ENCODE measurements at regions not wholly inside any gene's neighbourhood (a gene's known extent, or its start where the extent isn't known, plus 50 kb on each side); places are given as distances from the start of the nearest gene placed in this dataset.
"Not testable (repeated sequence)": the region's sequence is repeated elsewhere in the genome, so short reads cannot be mapped to it uniquely, and the experiment has no call there.

DNA sequence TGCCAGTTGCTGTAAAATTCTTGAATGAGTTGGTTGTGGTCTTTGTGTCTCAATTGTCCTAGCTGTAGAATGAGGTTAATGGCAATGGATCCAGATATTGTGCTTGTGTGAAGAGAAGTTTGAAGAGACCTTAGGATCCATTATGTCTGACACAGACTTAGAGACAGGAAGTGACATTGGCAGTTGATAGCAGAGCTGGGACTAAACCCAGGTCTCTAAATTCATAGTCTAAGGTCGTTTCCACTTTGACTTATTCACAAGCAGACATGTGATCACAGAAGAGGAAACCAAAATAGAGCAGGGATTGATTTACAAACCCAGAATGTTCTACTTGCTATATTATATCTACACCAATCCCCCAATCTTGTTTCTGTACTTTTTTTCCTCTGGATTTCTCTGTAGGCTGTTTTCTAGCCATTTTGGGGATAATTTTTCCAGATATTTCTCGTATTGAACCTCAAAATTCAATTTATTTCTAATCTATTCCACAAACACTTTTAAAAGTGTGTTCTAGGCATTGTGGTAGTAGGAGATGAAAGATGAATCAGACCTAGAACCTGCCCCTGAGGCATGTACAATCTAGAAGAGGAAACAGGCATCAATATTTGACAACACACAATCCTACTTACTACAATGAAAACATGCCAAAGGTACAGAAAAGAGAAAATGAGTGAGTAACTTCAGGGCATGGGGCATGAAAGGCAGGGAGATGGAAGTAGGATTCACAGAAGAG is 123.3 kb downstream of the NFKBIZ start (continued):
- TF ChIP-seq, protein P1, sequence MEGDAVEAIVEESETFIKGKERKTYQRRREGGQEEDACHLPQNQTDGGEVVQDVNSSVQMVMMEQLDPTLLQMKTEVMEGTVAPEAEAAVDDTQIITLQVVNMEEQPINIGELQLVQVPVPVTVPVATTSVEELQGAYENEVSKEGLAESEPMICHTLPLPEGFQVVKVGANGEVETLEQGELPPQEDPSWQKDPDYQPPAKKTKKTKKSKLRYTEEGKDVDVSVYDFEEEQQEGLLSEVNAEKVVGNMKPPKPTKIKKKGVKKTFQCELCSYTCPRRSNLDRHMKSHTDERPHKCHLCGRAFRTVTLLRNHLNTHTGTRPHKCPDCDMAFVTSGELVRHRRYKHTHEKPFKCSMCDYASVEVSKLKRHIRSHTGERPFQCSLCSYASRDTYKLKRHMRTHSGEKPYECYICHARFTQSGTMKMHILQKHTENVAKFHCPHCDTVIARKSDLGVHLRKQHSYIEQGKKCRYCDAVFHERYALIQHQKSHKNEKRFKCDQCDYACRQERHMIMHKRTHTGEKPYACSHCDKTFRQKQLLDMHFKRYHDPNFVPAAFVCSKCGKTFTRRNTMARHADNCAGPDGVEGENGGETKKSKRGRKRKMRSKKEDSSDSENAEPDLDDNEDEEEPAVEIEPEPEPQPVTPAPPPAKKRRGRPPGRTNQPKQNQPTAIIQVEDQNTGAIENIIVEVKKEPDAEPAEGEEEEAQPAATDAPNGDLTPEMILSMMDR (IDR thresholded peaks at IDR 0.05; ENCODE audit: low read depth, low read length, missing input control): no peak
- no peak for TF ChIP-seq TAF1 (conservative IDR thresholded peaks at IDR 0.05)
- TF ChIP-seq, protein P2, sequence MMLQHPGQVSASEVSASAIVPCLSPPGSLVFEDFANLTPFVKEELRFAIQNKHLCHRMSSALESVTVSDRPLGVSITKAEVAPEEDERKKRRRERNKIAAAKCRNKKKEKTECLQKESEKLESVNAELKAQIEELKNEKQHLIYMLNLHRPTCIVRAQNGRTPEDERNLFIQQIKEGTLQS (IDR thresholded peaks at IDR 0.05): no peak
- no peak for TF ChIP-seq FOXA2 (IDR thresholded peaks at IDR 0.05)

DNA sequence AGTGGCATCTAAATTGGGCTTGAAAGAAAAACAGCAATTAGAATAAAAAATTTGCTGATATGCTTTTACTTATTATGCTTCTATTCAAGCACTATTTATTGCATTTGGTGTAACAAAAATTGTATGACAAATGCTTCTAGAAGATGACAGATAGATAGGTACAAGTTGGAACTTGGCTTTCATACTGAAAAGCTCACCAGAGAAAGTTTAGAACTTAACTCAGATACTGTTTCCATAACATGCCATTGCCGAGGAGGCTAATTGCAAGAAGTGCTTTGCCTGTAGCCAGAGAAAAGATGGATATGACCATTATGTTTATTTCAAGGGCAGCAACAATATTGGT is 123.8 kb downstream of the NFKBIZ start:
- H3K4me1 ChIP-seq (ENCODE audit: control insufficient read depth in 4 of 4, insufficient read depth in 4 of 4, low read length in 3 of 4): peaks cover 0 to 5% (median 0%) of the 10 kb centered on the region in 4 donors
- no peak for TF ChIP-seq NR2F2 (IDR thresholded peaks at IDR 0.05)
- no peak for TF ChIP-seq TAF1 (conservative IDR thresholded peaks at IDR 0.05)
- no peak for TF ChIP-seq FOXA2 (IDR thresholded peaks at IDR 0.05)
- TF ChIP-seq YY1 (IDR thresholded peaks at IDR 0.05): no peak
- TF ChIP-seq, protein P1 (IDR thresholded peaks at IDR 0.05; ENCODE audit: low read depth, low read length, missing input control): no peak
- TF ChIP-seq RXRA (IDR thresholded peaks at IDR 0.05): no peak
- TF ChIP-seq, protein P3, sequence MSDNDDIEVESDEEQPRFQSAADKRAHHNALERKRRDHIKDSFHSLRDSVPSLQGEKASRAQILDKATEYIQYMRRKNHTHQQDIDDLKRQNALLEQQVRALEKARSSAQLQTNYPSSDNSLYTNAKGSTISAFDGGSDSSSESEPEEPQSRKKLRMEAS (IDR thresholded peaks at IDR 0.05): no peak
- no peak for TF ChIP-seq HNF4G (IDR thresholded peaks at IDR 0.05)
- no peak for TF ChIP-seq RAD21 (IDR thresholded peaks at IDR 0.05)
- TF ChIP-seq, protein P2 (IDR thresholded peaks at IDR 0.05): no peak
- TF ChIP-seq GABPA (IDR thresholded peaks at IDR 0.05 in 1 of 2, conservative IDR thresholded peaks at IDR 0.05 in 1 of 2): no peak
- TF ChIP-seq JUND (IDR thresholded peaks at IDR 0.05): no peak
- no peak for TF ChIP-seq EGR1 (IDR thresholded peaks at IDR 0.05; ENCODE audit: low read depth in 2 of 2)
- TF ChIP-seq, protein P4, sequence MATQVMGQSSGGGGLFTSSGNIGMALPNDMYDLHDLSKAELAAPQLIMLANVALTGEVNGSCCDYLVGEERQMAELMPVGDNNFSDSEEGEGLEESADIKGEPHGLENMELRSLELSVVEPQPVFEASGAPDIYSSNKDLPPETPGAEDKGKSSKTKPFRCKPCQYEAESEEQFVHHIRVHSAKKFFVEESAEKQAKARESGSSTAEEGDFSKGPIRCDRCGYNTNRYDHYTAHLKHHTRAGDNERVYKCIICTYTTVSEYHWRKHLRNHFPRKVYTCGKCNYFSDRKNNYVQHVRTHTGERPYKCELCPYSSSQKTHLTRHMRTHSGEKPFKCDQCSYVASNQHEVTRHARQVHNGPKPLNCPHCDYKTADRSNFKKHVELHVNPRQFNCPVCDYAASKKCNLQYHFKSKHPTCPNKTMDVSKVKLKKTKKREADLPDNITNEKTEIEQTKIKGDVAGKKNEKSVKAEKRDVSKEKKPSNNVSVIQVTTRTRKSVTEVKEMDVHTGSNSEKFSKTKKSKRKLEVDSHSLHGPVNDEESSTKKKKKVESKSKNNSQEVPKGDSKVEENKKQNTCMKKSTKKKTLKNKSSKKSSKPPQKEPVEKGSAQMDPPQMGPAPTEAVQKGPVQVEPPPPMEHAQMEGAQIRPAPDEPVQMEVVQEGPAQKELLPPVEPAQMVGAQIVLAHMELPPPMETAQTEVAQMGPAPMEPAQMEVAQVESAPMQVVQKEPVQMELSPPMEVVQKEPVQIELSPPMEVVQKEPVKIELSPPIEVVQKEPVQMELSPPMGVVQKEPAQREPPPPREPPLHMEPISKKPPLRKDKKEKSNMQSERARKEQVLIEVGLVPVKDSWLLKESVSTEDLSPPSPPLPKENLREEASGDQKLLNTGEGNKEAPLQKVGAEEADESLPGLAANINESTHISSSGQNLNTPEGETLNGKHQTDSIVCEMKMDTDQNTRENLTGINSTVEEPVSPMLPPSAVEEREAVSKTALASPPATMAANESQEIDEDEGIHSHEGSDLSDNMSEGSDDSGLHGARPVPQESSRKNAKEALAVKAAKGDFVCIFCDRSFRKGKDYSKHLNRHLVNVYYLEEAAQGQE (IDR thresholded peaks at IDR 0.05): no peak
- TF ChIP-seq, protein P5, sequence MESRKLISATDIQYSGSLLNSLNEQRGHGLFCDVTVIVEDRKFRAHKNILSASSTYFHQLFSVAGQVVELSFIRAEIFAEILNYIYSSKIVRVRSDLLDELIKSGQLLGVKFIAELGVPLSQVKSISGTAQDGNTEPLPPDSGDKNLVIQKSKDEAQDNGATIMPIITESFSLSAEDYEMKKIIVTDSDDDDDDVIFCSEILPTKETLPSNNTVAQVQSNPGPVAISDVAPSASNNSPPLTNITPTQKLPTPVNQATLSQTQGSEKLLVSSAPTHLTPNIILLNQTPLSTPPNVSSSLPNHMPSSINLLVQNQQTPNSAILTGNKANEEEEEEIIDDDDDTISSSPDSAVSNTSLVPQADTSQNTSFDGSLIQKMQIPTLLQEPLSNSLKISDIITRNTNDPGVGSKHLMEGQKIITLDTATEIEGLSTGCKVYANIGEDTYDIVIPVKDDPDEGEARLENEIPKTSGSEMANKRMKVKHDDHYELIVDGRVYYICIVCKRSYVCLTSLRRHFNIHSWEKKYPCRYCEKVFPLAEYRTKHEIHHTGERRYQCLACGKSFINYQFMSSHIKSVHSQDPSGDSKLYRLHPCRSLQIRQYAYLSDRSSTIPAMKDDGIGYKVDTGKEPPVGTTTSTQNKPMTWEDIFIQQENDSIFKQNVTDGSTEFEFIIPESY (IDR thresholded peaks at IDR 0.05): no peak
- H3K4me3 ChIP-seq (ENCODE audit: low read depth in 1 of 3, low read length in 3 of 3): no peak overlapping the region
- no peaks in the 10 kb centered on the region for H3K36me3 ChIP-seq (ENCODE audit: control insufficient read depth in 4 of 4, insufficient read depth in 3 of 4, low read depth in 1 of 4, low read length in 3 of 4)
- WGBS: 96% methylated on average over 1 of the region's 1 CpG
- no peaks in the 10 kb centered on the region for H3K9me3 ChIP-seq (ENCODE audit: control insufficient read depth in 4 of 4, low read length in 3 of 4)
- no peaks in the 10 kb centered on the region for H3K27me3 ChIP-seq (ENCODE audit: control insufficient read depth in 4 of 4, insufficient read depth in 4 of 4, low read length in 3 of 4)
- no peak overlapping the region for H3K9ac ChIP-seq (ENCODE audit: low read depth in 1 of 2, low read length in 2 of 2)
- DNase-seq (ENCODE audit: low spot score): no peak
- no peak overlapping the region for H3K27ac ChIP-seq (ENCODE audit: low read depth in 1 of 2, low read length in 2 of 2)

DNA sequence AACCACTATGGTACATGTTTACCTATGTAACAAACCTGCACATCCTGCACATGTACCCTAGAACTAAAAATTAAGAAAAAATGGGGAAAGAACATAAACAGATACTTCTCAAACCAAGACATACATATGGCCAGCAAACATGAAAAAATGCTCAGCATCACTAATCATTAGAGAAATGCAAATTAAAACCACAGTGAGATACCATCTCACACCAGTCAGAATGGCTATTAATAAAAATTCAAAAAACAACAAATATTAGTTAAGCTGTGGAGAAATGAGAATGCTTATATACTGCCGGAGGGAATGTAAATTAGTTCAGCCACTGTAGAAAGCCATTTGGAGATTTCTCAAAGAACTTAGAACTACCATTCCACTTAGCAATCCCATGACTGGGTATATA is 126.1 kb downstream of the NFKBIZ start:
- not testable (repeated sequence) for H3K4me3 ChIP-seq (ENCODE audit: low read depth in 1 of 3, low read length in 3 of 3); H3K36me3 ChIP-seq (ENCODE audit: control insufficient read depth in 4 of 4, insufficient read depth in 3 of 4, low read depth in 1 of 4, low read length in 3 of 4); H3K4me1 ChIP-seq (ENCODE audit: control insufficient read depth in 4 of 4, insufficient read depth in 4 of 4, low read length in 3 of 4); H3K9ac ChIP-seq (ENCODE audit: low read depth in 1 of 2, low read length in 2 of 2); DNase-seq (ENCODE audit: low spot score); H3K9me3 ChIP-seq (ENCODE audit: control insufficient read depth in 4 of 4, low read length in 3 of 4); H3K27me3 ChIP-seq (ENCODE audit: control insufficient read depth in 4 of 4, insufficient read depth in 4 of 4, low read length in 3 of 4); H3K27ac ChIP-seq (ENCODE audit: low read depth in 1 of 2, low read length in 2 of 2)
- WGBS: 99% methylated on average over 1 of the region's 1 CpG
